Smooth muscle cell (in vitro differentiated cells): ENCODE measurements at regions not wholly inside any gene's neighbourhood (a gene's known extent, or its start where the extent isn't known, plus 50 kb on each side); places are given as distances from the start of the nearest gene placed in this dataset.

Source experiments
- DNase-seq: peaks from one replicate; lab custom pipeline; 2025; ENCODE audit not compliant: unreplicated experiment; lab: John Stamatoyannopoulos, UW
- H2AFZ ChIP-seq: fragments of 200-600 bp; sonication (generic); 2 replicates; pipeline ENCODE4 v1.6.0; 2016; ENCODE audit warnings: antibody characterized with exemption, low read depth, mild to moderate bottlenecking
- H3F3A ChIP-seq: fragments of 200-600 bp; sonication (generic); 2 replicates; pipeline ENCODE4 v1.6.0; 2017; ENCODE audit warnings: antibody characterized with exemption, low read depth
- H3K27ac ChIP-seq: fragments of 200-600 bp; sonication (generic); 2 replicates; pipeline ENCODE4 v1.5.1; 2016; ENCODE audit warnings: low read depth, mild to moderate bottlenecking
- H3K27me3 ChIP-seq: fragments of 200-600 bp; sonication (generic); 2 replicates; pipeline ENCODE4 v1.6.1; 2016; ENCODE audit warnings: low read depth, mild to moderate bottlenecking
- H3K36me3 ChIP-seq: fragments of 200-600 bp; sonication (generic); 2 replicates; pipeline ENCODE4 v1.5.1; 2016; ENCODE audit warnings: low read depth
- H3K4me1 ChIP-seq: fragments of 200-600 bp; sonication (generic); 2 replicates; pipeline ENCODE4 v1.5.1; 2016; ENCODE audit warnings: low read depth
- H3K4me2 ChIP-seq: fragments of 200-600 bp; sonication (generic); 2 replicates; pipeline ENCODE4 v1.6.0; 2016; ENCODE audit warnings: mild to moderate bottlenecking
- H3K4me3 ChIP-seq: fragments of 200-600 bp; sonication (generic); 2 replicates; pipeline ENCODE4 v1.5.1; 2016; ENCODE audit warnings: mild to moderate bottlenecking
- H3K79me2 ChIP-seq: fragments of 200-600 bp; sonication (generic); 2 replicates; pipeline ENCODE4 v1.6.0; 2016; ENCODE audit warnings: low read depth, mild to moderate bottlenecking
- H3K9ac ChIP-seq: fragments of 200-600 bp; sonication (generic); 2 replicates; pipeline ENCODE4 v1.6.0; 2016; ENCODE audit warnings: low read depth
- H3K9me3 ChIP-seq: fragments of 200-600 bp; sonication (generic); replicated peaks from 2 replicates; pipeline ENCODE4 v1.5.1; 2016; ENCODE audit warnings: low read depth
- H4K20me1 ChIP-seq: fragments of 200-600 bp; sonication (generic); 2 replicates; pipeline ENCODE4 v1.6.0; 2016; ENCODE audit warnings: low read depth
- WGBS: methylation state at CpG from one replicate; pipeline ENCODE4 v1.1.7; 2016; ENCODE audit warnings: low lambda C conversion rate; 5-methylcytosine and 5-hydroxymethylcytosine counted together
- TF ChIP-seq, protein P1 (sequence below): fragments of 200-600 bp; sonication (generic); IDR thresholded peaks from 2 replicates; pipeline ENCODE4 v1.5.1; 2017; ENCODE audit warnings: borderline replicate concordance, mild to moderate bottlenecking, antibody characterized with exemption; ENCODE audit not compliant: insufficient read depth, poor library complexity, severe bottlenecking

DNA sequence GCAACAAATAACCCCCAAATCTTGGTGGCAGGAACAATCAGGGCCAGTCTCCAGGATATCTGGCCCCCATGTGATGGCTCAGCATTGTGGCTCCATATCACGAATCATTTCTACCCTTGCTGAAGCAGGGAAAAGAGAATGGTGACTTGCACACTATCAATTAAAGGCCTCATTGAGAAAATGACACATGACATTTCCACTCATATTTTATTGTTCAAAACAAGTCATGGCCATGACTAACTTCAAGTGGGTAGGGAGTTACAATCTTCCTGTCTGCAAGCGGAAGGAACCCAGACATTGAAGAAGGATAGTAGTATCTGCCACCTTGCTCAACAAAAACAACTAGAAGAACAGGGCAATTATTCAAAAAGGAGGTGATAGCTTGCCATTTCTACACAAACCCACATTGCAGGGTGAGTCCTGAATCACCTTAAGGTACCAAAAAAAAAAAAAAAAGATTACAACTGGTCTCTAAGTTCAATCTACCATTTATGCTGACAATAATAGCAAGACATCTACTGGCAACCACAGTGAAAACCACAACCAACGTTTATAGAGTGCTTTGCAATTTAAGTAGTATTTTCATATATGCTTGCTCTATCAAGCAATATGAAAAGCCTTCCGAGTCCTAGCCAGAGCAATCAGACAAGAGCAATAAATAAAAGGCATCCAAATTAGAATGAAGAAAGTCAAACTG, 186.7 kb upstream of the DAPK1 start:
- no peaks in the 10 kb centered on the region for H3K9me3 ChIP-seq
- no peaks in the 10 kb centered on the region for H3K36me3 ChIP-seq
- TF ChIP-seq, protein P1, sequence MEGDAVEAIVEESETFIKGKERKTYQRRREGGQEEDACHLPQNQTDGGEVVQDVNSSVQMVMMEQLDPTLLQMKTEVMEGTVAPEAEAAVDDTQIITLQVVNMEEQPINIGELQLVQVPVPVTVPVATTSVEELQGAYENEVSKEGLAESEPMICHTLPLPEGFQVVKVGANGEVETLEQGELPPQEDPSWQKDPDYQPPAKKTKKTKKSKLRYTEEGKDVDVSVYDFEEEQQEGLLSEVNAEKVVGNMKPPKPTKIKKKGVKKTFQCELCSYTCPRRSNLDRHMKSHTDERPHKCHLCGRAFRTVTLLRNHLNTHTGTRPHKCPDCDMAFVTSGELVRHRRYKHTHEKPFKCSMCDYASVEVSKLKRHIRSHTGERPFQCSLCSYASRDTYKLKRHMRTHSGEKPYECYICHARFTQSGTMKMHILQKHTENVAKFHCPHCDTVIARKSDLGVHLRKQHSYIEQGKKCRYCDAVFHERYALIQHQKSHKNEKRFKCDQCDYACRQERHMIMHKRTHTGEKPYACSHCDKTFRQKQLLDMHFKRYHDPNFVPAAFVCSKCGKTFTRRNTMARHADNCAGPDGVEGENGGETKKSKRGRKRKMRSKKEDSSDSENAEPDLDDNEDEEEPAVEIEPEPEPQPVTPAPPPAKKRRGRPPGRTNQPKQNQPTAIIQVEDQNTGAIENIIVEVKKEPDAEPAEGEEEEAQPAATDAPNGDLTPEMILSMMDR: no peak
- no peak overlapping the region for H3K9ac ChIP-seq
- H3K79me2 ChIP-seq: no peaks in the 10 kb centered on the region
- H3K27ac ChIP-seq: no peak overlapping the region
- H3K4me3 ChIP-seq: no peak overlapping the region
- DNase-seq: no peak
- peaks cover 8% of the 10 kb centered on the region for H3F3A ChIP-seq
- no peaks in the 10 kb centered on the region for H3K4me1 ChIP-seq
- no peaks in the 10 kb centered on the region for H3K27me3 ChIP-seq
- no peak overlapping the region for H2AFZ ChIP-seq
- H4K20me1 ChIP-seq: no peaks in the 10 kb centered on the region
- WGBS: 78% methylated on average over 4 of the region's 4 CpGs
- H3K4me2 ChIP-seq: no peak overlapping the region

DNA sequence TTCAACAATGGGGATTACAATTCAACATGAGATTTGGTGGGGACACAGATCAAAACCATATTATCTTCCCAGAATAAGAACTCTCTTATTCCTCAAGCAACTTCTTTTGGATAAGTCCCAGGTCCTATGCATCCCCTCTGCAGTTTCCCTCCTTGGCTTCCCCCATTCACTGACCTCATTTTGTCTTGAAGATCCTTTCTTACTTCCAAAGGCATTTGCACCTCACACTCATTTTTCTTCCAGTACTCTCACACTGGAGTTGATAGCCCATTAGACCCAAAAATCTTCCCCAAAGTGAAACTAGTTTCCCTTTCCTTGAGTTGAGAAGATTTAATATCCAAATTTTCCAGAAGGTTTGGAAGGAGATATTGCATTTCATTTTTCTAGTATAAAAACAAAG, 178.0 kb upstream of the DAPK1 start:
- no peaks in the 10 kb centered on the region for H4K20me1 ChIP-seq
- H3K9me3 ChIP-seq: no peaks in the 10 kb centered on the region
- no peak overlapping the region for H3K9ac ChIP-seq
- H3K79me2 ChIP-seq: no peaks in the 10 kb centered on the region
- no peaks in the 10 kb centered on the region for H3K27me3 ChIP-seq
- no peaks in the 10 kb centered on the region for H3F3A ChIP-seq
- no peak overlapping the region for H3K4me2 ChIP-seq
- no peaks in the 10 kb centered on the region for H3K36me3 ChIP-seq
- no peak overlapping the region for H3K4me3 ChIP-seq
- no peak overlapping the region for H2AFZ ChIP-seq
- TF ChIP-seq, protein P1: no peak
- no peak for DNase-seq
- no peak overlapping the region for H3K27ac ChIP-seq
- no peaks in the 10 kb centered on the region for H3K4me1 ChIP-seq

DNA sequence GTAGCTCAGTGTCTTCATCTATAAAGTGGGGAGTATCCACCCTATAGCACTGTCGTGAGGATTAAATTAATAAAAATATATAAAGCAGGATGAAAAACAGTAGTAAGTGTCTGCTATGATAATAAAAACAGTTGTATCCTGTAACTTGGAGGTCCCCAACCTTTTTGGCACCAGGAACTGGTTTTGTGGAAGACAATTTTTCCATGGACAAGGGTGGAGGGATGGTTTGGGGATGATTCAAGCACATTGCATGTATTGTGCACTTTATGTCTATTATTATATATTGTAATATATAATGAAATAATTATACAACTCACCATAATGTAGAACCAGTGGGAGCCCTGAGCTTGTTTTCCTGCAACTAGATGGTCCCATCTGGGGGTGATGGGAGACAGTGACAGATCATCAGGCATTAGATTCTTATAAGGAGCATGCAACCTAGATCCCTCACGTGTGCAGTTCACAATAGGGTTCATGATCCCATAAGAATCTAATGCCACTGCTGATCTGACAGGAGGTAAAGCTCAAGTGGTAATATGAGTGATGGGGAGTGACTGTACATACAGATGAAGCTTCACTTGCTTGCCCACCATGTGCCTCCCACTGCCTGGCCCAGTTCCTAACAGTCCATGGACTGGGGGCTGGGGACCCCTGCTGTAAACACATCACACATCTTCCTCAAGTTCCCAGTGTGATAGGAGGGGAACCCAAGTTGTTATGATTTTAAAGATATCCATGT, 177.4 kb upstream of the DAPK1 start:
- TF ChIP-seq, protein P1: no peak
- no peak overlapping the region for H3K27ac ChIP-seq
- H3K4me1 ChIP-seq: no peaks in the 10 kb centered on the region
- no peaks in the 10 kb centered on the region for H3K36me3 ChIP-seq
- no peak for DNase-seq
- no peaks in the 10 kb centered on the region for H4K20me1 ChIP-seq
- no peaks in the 10 kb centered on the region for H3K9me3 ChIP-seq
- H3K4me2 ChIP-seq: no peak overlapping the region
- H3K27me3 ChIP-seq: no peaks in the 10 kb centered on the region
- H3F3A ChIP-seq: no peaks in the 10 kb centered on the region
- H3K9ac ChIP-seq: no peak overlapping the region
- no peaks in the 10 kb centered on the region for H3K79me2 ChIP-seq
- no peak overlapping the region for H2AFZ ChIP-seq
- 97% methylated on average over 2 of the region's 2 CpGs for WGBS
- H3K4me3 ChIP-seq: no peak overlapping the region
